Keratinocyte (primary cell): ENCODE measurements at regions not wholly inside any gene's neighbourhood (a gene's known extent, or its start where the extent isn't known, plus 50 kb on each side); places are given as distances from the start of the nearest gene placed in this dataset.

Experiments
- DNase-seq: peaks from one replicate; pipeline ENCODE4 v3.0.0-alpha.2; 2011; ENCODE audit warnings: low read depth, missing footprints, low spot score
- FAIRE-seq: peaks from 2 replicates; lab custom pipeline; 2011; peaks lifted over from hg19 to GRCh38; lab: Jason Lieb, UNC
- H2AFZ ChIP-seq: 2 replicates; pipeline ENCODE4 v1.6.0; 2012; ENCODE audit warnings: low read length, control low read depth, inconsistent platforms; ENCODE audit not compliant: control insufficient read depth
- H3K27ac ChIP-seq: 2 replicates; pipeline ENCODE4 v1.5.1; 2011; ENCODE audit warnings: low read length; ENCODE audit not compliant: control insufficient read depth, insufficient read depth
- H3K27me3 ChIP-seq: 3 replicates; pipeline ENCODE4 v1.6.0; 2011; ENCODE audit warnings: low read length; ENCODE audit not compliant: control insufficient read depth, insufficient read depth; ENCODE audit errors: extremely low read depth
- H3K36me3 ChIP-seq, 2 experiments: 2 replicates in 1 of 2; 3 replicates in 1 of 2; pipeline ENCODE4 v1.5.1; 2011; ENCODE audit warnings: low read length in 2 of 2, mild to moderate bottlenecking in 1 of 2; ENCODE audit not compliant: control insufficient read depth in 2 of 2, insufficient read depth in 2 of 2; ENCODE audit errors: extremely low read depth in 1 of 2
- H3K4me1 ChIP-seq: 3 replicates; pipeline ENCODE4 v1.5.1; 2011; ENCODE audit warnings: low read length; ENCODE audit not compliant: control insufficient read depth, insufficient read depth; ENCODE audit errors: extremely low read depth
- H3K4me2 ChIP-seq: 3 replicates; pipeline ENCODE4 v1.6.0; 2011; ENCODE audit warnings: low read depth, low read length; ENCODE audit not compliant: control insufficient read depth, insufficient read depth; ENCODE audit errors: extremely low read depth
- H3K4me3 ChIP-seq, 3 experiments: fragments of 200-600 bp in 1 of 3; sonication (generic) in 1 of 3; 2 replicates in 2 of 3; 3 replicates in 1 of 3; pipeline ENCODE4 v1.5.1; 2011 to 2016; ENCODE audit warnings: low read length in 3 of 3, mild to moderate bottlenecking in 3 of 3, control low read depth in 2 of 3, inconsistent platforms in 1 of 3, low read depth in 1 of 3, mixed read lengths in 1 of 3, mixed run types in 1 of 3, moderate library complexity in 1 of 3; ENCODE audit not compliant: control insufficient read depth in 2 of 3, insufficient read depth in 2 of 3; ENCODE audit errors: extremely low read depth in 1 of 3
- H3K79me2 ChIP-seq: 2 replicates; pipeline ENCODE4 v1.6.0; 2012; ENCODE audit warnings: low read length; ENCODE audit not compliant: control insufficient read depth, insufficient read depth
- H3K9ac ChIP-seq: 3 replicates; pipeline ENCODE4 v1.6.0; 2011; ENCODE audit warnings: low read length; ENCODE audit not compliant: control insufficient read depth, insufficient read depth; ENCODE audit errors: extremely low read depth
- H3K9me1 ChIP-seq: 3 replicates; pipeline ENCODE4 v1.6.0; 2011; ENCODE audit warnings: low read length; ENCODE audit not compliant: control insufficient read depth, insufficient read depth; ENCODE audit errors: extremely low read depth
- H3K9me3 ChIP-seq: 2 replicates; pipeline ENCODE4 v1.5.1; 2012; ENCODE audit warnings: low read depth, low read length; ENCODE audit not compliant: control insufficient read depth
- H4K20me1 ChIP-seq: 3 replicates; pipeline ENCODE4 v1.6.0; 2011; ENCODE audit warnings: low read length; ENCODE audit not compliant: control insufficient read depth, insufficient read depth; ENCODE audit errors: extremely low read depth
- EZH2 ChIP-seq: IDR thresholded peaks from one replicate; pipeline ENCODE4 v1.6.1; 2012; ENCODE audit warnings: inconsistent platforms, mild to moderate bottlenecking, low read length, moderate library complexity
- dilution Hi-C: fragments of 300-500 bp; cut with MboI; formaldehyde crosslinking; loops from one replicate; pipeline ENCODE4 v1.7.0; 2020; ENCODE audit warnings: low sequenced_read_pairs; ENCODE audit not compliant: extremely low pct_ligation_motif_present
- TF ChIP-seq, protein P1 (sequence below), 3 experiments: IDR thresholded peaks in 1 of 3; conservative IDR thresholded peaks in 1 of 3; optimal IDR thresholded peaks in 1 of 3; 2 replicates in 2 of 3; 3 replicates in 1 of 3; pipeline versions ENCODE3 to v1.5.1; 2011; ENCODE audit warnings: low read length in 3 of 3, mild to moderate bottlenecking in 3 of 3, moderate library complexity in 2 of 3, control low read depth in 1 of 3, inconsistent platforms in 1 of 3; ENCODE audit not compliant: insufficient read depth in 2 of 3; ENCODE audit errors: extremely low read depth in 1 of 3

DNA sequence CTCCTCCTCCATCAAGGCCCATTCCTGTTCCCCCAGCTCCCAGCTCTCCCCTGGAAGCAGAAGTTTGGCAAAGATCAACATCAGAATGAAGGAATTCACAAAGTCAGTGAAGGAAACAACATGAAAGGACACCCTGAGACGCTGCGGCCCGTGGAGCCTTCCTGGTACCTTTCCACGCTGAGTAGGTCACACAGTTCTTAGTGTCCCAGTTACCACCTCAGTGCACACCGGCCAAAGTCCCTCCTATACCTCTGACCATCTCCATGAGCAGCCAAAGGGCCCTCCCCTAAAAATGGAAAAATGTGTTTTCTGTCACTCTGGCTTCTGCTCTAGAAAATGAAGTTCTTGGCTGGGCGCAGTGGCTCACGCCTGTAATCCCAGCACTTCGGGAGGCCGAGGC lies 191.6 kb upstream of the AGAP1 start:
- TF ChIP-seq, protein P1, sequence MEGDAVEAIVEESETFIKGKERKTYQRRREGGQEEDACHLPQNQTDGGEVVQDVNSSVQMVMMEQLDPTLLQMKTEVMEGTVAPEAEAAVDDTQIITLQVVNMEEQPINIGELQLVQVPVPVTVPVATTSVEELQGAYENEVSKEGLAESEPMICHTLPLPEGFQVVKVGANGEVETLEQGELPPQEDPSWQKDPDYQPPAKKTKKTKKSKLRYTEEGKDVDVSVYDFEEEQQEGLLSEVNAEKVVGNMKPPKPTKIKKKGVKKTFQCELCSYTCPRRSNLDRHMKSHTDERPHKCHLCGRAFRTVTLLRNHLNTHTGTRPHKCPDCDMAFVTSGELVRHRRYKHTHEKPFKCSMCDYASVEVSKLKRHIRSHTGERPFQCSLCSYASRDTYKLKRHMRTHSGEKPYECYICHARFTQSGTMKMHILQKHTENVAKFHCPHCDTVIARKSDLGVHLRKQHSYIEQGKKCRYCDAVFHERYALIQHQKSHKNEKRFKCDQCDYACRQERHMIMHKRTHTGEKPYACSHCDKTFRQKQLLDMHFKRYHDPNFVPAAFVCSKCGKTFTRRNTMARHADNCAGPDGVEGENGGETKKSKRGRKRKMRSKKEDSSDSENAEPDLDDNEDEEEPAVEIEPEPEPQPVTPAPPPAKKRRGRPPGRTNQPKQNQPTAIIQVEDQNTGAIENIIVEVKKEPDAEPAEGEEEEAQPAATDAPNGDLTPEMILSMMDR (optimal IDR thresholded peaks at IDR 0.05 in 1 of 3, IDR thresholded peaks at IDR 0.05 in 1 of 3, conservative IDR thresholded peaks at IDR 0.05 in 1 of 3; ENCODE audit: extremely low read depth in 1 of 3, insufficient read depth in 2 of 3, low read length in 3 of 3), result no peak
- no peak for TF ChIP-seq EZH2
- dilution Hi-C loops, result no loop called here
- no peaks in the 10 kb centered on the region for H3K36me3 ChIP-seq

GRCh38 chr2:235303499-235304291 lies 190.1 kb upstream of the AGAP1 start:
- no peaks in the 10 kb centered on the region for H4K20me1 ChIP-seq
- TF ChIP-seq, protein P1 (optimal IDR thresholded peaks at IDR 0.05 in 1 of 3, IDR thresholded peaks at IDR 0.05 in 1 of 3, conservative IDR thresholded peaks at IDR 0.05 in 1 of 3; ENCODE audit: extremely low read depth in 1 of 3, insufficient read depth in 2 of 3, low read length in 3 of 3), result no peak
- TF ChIP-seq EZH2, result no peak
- H3K9me3 ChIP-seq, result no peaks in the 10 kb centered on the region
- no peaks in the 10 kb centered on the region for H3K36me3 ChIP-seq
- no peaks in the 10 kb centered on the region for H3K4me1 ChIP-seq
- DNase-seq (no peak), FAIRE-seq (no peak)
- H3K4me3 ChIP-seq, result no peak overlapping the region
- H3K9ac ChIP-seq, result no peak overlapping the region
- H3K9me1 ChIP-seq, result no peaks in the 10 kb centered on the region
- H3K4me2 ChIP-seq, result no peak overlapping the region
- H3K79me2 ChIP-seq, result no peaks in the 10 kb centered on the region
- H2AFZ ChIP-seq, result no peak overlapping the region
- no peak overlapping the region for H3K27ac ChIP-seq
- peaks cover 7% of the 10 kb centered on the region for H3K27me3 ChIP-seq
- dilution Hi-C loops, result no loop called here

More for the DNA sequence above, 191.6 kb upstream of the AGAP1 start:
- Histone ChIP-seq H3K27ac (no peak overlapping the region), H3K4me1 (no peaks in the 10 kb centered on the region), H3K4me3 (no peak overlapping the region), H3K79me2 (no peaks in the 10 kb centered on the region), H3K9me1 (no peaks in the 10 kb centered on the region), H3K4me2 (no peak overlapping the region), H2AFZ (no peak overlapping the region), H3K9me3 (no peaks in the 10 kb centered on the region), H3K27me3 (peaks cover 7% of the 10 kb centered on the region), H4K20me1 (no peaks in the 10 kb centered on the region), H3K9ac (no peak overlapping the region)
- no peak for DNase-seq
- FAIRE-seq, result no peak
